ENCODE measurements at regions not wholly inside any gene's neighbourhood (a gene's known extent, or its start where the extent isn't known, plus 50 kb on each side); places are given as distances from the start of the nearest gene placed in this dataset.
A peak's percentile ranks its signal among the peaks of the same experiment; 100 is the strongest.

GRCh38 chr15:66993874-66994696 is 71.3 kb upstream of the SMAD3 start:
- POLR2A ChIA-PET = no interaction called here
- TF ChIP-seq SP1 (IDR thresholded peaks at IDR 0.05; ENCODE audit: low read depth) = no peak
- TF ChIP-seq POLR2AphosphoS5 (IDR thresholded peaks at IDR 0.05; ENCODE audit: low read depth, low read length) = no peak
- no peak for TF ChIP-seq REST (IDR thresholded peaks at IDR 0.05; ENCODE audit: low read depth)
- no peak for TF ChIP-seq EGR1 (IDR thresholded peaks at IDR 0.05; ENCODE audit: low read depth)
- no peak for TF ChIP-seq SRF (IDR thresholded peaks at IDR 0.05; ENCODE audit: low read depth)
- TF ChIP-seq ZBTB33 (IDR thresholded peaks at IDR 0.05; ENCODE audit: extremely low read depth, insufficient replicate concordance, low read length) = no peak
- H3K9me2 ChIP-seq (ENCODE audit: insufficient read depth) = no peaks in the 10 kb centered on the region
- ATAC-seq = no peak
- no TSS peak for BruUV-seq (replicated peaks)
- no peak overlapping the region for H3K4me3 ChIP-seq (replicated peaks in 1 of 2; ENCODE audit: low read depth in 1 of 2, low read length in 2 of 2)
- H3K9ac ChIP-seq (ENCODE audit: low read length) = no peak overlapping the region
- CTCF ChIA-PET = no interaction called here
- no peaks in the 10 kb centered on the region for H4K20me1 ChIP-seq (ENCODE audit: insufficient read depth)
- no peak overlapping the region for H3K4me2 ChIP-seq (ENCODE audit: low read length)
- H2AFZ ChIP-seq (ENCODE audit: low read depth, low read length, poor library complexity, severe bottlenecking) = peak overlapping the region; percentile 88
- RAD21 ChIA-PET (ENCODE audit: low non-redundant PET in 1 of 2, low total read pairs in 2 of 2, uncharacterized antibody in 2 of 2, unreplicated experiment in 2 of 2) = no interaction called here
- H3K36me3 ChIP-seq (ENCODE audit: control insufficient read depth in 1 of 2, insufficient read depth in 2 of 2, low read length in 2 of 2) = no peaks in the 10 kb centered on the region
- H3K9me3 ChIP-seq (ENCODE audit: control insufficient read depth in 1 of 2, insufficient read depth in 1 of 2, low read depth in 1 of 2, low read length in 2 of 2) = no peaks in the 10 kb centered on the region
- H3K4me1 ChIP-seq (ENCODE audit: control insufficient read depth in 1 of 2, insufficient read depth in 2 of 2, low read length in 2 of 2) = peaks cover 14 to 27% of the 10 kb centered on the region in 2 experiments
- H3K79me2 ChIP-seq (ENCODE audit: insufficient read depth, low read length) = no peaks in the 10 kb centered on the region
- no peak for DNase-seq (ENCODE audit: low read depth, low spot score)
- H3K27me3 ChIP-seq (ENCODE audit: insufficient read depth, low read length) = no peaks in the 10 kb centered on the region
- intact Hi-C loops (cut with micrococcal nuclease) = no loop called here
- no peak overlapping the region for H3K27ac ChIP-seq (ENCODE audit: low read depth, low read length)
